ENCODE measurements at regions not wholly inside any gene's neighbourhood (a gene's known extent, or its start where the extent isn't known, plus 50 kb on each side); places are given as distances from the start of the nearest gene placed in this dataset.
A peak's percentile ranks its signal among the peaks of the same experiment; 100 is the strongest.

DNA sequence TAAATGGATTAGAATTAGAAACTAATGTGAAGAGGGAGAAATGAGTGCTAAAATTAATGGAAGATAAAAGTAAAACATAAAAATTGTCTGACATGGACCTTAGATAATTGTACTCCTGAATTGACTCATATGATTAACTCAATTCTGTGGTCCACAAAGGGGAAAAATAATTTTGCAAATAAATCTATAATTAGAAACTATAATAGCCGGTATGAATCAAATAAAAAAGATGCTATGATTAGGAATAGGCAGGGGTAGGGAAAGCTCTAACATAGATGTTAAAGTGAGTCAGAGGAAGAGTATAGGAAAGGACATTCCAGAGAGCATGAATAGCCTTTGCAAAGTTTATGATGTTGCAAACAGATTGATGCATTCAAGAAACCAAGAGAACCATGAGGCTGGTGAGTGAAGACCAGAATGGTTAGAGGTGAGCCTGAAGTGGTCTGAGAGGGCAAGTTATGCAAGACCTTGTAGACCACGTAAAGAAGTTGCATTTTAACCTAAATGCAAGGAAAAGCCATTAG, 262.1 kb upstream of the CA10 start:
- no peak for ATAC-seq
- no peak for TF ChIP-seq TCF7L2 (IDR thresholded peaks at IDR 0.05; ENCODE audit: low read depth, low read length)
- no peak for TF ChIP-seq POLR2AphosphoS5 (IDR thresholded peaks at IDR 0.05; ENCODE audit: low read depth, low read length)
- TF ChIP-seq, protein P1, sequence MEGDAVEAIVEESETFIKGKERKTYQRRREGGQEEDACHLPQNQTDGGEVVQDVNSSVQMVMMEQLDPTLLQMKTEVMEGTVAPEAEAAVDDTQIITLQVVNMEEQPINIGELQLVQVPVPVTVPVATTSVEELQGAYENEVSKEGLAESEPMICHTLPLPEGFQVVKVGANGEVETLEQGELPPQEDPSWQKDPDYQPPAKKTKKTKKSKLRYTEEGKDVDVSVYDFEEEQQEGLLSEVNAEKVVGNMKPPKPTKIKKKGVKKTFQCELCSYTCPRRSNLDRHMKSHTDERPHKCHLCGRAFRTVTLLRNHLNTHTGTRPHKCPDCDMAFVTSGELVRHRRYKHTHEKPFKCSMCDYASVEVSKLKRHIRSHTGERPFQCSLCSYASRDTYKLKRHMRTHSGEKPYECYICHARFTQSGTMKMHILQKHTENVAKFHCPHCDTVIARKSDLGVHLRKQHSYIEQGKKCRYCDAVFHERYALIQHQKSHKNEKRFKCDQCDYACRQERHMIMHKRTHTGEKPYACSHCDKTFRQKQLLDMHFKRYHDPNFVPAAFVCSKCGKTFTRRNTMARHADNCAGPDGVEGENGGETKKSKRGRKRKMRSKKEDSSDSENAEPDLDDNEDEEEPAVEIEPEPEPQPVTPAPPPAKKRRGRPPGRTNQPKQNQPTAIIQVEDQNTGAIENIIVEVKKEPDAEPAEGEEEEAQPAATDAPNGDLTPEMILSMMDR (IDR thresholded peaks at IDR 0.05), result no peak
- TF ChIP-seq SIN3A (IDR thresholded peaks at IDR 0.05; ENCODE audit: borderline replicate concordance, insufficient read depth, low read depth, low read length), result no peak
- TF ChIP-seq, protein P2, sequence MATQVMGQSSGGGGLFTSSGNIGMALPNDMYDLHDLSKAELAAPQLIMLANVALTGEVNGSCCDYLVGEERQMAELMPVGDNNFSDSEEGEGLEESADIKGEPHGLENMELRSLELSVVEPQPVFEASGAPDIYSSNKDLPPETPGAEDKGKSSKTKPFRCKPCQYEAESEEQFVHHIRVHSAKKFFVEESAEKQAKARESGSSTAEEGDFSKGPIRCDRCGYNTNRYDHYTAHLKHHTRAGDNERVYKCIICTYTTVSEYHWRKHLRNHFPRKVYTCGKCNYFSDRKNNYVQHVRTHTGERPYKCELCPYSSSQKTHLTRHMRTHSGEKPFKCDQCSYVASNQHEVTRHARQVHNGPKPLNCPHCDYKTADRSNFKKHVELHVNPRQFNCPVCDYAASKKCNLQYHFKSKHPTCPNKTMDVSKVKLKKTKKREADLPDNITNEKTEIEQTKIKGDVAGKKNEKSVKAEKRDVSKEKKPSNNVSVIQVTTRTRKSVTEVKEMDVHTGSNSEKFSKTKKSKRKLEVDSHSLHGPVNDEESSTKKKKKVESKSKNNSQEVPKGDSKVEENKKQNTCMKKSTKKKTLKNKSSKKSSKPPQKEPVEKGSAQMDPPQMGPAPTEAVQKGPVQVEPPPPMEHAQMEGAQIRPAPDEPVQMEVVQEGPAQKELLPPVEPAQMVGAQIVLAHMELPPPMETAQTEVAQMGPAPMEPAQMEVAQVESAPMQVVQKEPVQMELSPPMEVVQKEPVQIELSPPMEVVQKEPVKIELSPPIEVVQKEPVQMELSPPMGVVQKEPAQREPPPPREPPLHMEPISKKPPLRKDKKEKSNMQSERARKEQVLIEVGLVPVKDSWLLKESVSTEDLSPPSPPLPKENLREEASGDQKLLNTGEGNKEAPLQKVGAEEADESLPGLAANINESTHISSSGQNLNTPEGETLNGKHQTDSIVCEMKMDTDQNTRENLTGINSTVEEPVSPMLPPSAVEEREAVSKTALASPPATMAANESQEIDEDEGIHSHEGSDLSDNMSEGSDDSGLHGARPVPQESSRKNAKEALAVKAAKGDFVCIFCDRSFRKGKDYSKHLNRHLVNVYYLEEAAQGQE (IDR thresholded peaks at IDR 0.05; ENCODE audit: insufficient read depth in 1 of 2, low read depth in 2 of 2, low read length in 1 of 2), result no peak
- no peaks in the 10 kb centered on the region for H3K4me1 ChIP-seq (ENCODE audit: control insufficient read depth, insufficient read depth, low read length)
- ChIA-PET POLR2A (no interaction called here), CTCF (no interaction called here)
- H3K4me3 ChIP-seq (ENCODE audit: low read depth in 2 of 2, low read length in 2 of 2), result no peak overlapping the region
- H3K36me3 ChIP-seq (ENCODE audit: control insufficient read depth, insufficient read depth, low read length), result no peaks in the 10 kb centered on the region
- in situ Hi-C loops (cut with HindIII; ENCODE audit: low pct_unique_long_range_greater_than_20kb, low sequenced_read_pairs), result no loop called here
- no peak for DNase-seq (ENCODE audit: low read depth, low spot score)
- no peaks in the 10 kb centered on the region for H3K27me3 ChIP-seq (ENCODE audit: control insufficient read depth, insufficient read depth, low read length)
- no peaks in the 10 kb centered on the region for H3K9me3 ChIP-seq (ENCODE audit: control insufficient read depth, insufficient read depth, low read depth, low read length)
- no peak overlapping the region for H3K27ac ChIP-seq (ENCODE audit: low read length)
- no TSS peak for BruUV-seq (replicated peaks)
- intact Hi-C loops (cut with micrococcal nuclease; ENCODE audit: unreplicated experiment), result no loop called here

DNA sequence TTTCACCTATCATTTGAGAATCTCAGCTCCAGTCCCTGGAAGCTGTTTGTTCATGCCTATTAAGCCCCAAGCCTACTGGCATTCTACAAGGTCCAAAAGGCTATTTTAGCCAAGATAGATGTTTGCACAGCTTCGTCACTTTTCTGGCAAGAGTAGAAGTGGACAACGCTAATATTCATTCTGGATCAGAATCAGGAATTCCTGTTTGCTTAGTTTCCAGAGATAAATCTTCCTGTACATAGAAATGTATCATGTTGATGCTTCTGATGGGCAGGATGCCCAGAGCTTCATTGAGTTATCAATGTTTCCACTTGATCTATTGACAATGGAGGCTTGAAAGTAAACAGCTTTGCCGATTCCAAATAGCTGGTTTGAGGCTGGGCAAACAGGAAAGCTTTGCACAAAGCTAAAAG, 260.7 kb upstream of the CA10 start:
- ChIA-PET CTCF (no interaction called here), POLR2A (no interaction called here)
- BruUV-seq (replicated peaks), result no TSS peak
- TF ChIP-seq TCF7L2 (IDR thresholded peaks at IDR 0.05; ENCODE audit: low read depth, low read length) (no peak), POLR2AphosphoS5 (IDR thresholded peaks at IDR 0.05; ENCODE audit: low read depth, low read length) (no peak)
- TF ChIP-seq, protein P2 (IDR thresholded peaks at IDR 0.05; ENCODE audit: insufficient read depth in 1 of 2, low read depth in 2 of 2, low read length in 1 of 2), result no peak
- no peaks in the 10 kb centered on the region for H3K27me3 ChIP-seq (ENCODE audit: control insufficient read depth, insufficient read depth, low read length)
- no peaks in the 10 kb centered on the region for H3K9me3 ChIP-seq (ENCODE audit: control insufficient read depth, insufficient read depth, low read depth, low read length)
- in situ Hi-C loops (cut with HindIII; ENCODE audit: low pct_unique_long_range_greater_than_20kb, low sequenced_read_pairs), result no loop called here
- intact Hi-C loops (cut with micrococcal nuclease; ENCODE audit: unreplicated experiment), result no loop called here
- no peak overlapping the region for H3K27ac ChIP-seq (ENCODE audit: low read length)
- ATAC-seq (peak; percentile 51; the same call in 1 of the 2 replicates), DNase-seq (ENCODE audit: low read depth, low spot score) (no peak)
- no peaks in the 10 kb centered on the region for H3K4me1 ChIP-seq (ENCODE audit: control insufficient read depth, insufficient read depth, low read length)
- H3K36me3 ChIP-seq (ENCODE audit: control insufficient read depth, insufficient read depth, low read length), result no peaks in the 10 kb centered on the region
- no peak overlapping the region for H3K4me3 ChIP-seq (ENCODE audit: low read depth in 2 of 2, low read length in 2 of 2)

Data from Panc1 (cell line).